ENCODE measurements at regions not wholly inside any gene's neighbourhood (a gene's known extent, or its start where the extent isn't known, plus 50 kb on each side); places are given as distances from the start of the nearest gene placed in this dataset.
A peak's percentile ranks its signal among the peaks of the same experiment; 100 is the strongest.

DNA sequence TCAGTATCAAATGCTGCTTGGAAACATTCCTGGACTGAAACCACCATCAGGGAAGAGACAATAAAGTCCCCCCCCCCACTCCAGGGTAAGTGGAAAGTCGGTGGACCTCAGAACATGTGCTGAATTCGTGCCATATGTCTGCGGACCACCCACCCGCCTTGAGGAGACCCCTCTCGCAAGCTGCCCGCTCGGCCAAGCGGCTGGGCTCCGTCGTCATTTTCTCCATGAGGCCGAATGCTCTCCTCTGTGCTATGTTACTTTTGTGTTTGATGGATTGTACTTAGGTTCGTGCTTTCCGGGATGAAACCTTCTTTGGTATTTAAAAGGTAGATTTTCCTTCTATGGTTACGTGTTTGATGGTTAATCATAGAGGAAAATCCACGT, 136.2 kb upstream of the RTL1 start:
- peaks cover 15% of the 10 kb centered on the region; the same call in 1 of the 2 replicates for H4K20me1 ChIP-seq (ENCODE audit: insufficient read depth, low read length)
- CTCF ChIA-PET = no interaction called here

More for the DNA sequence above, 136.2 kb upstream of the RTL1 start:
- no peak overlapping the region for H3K18ac ChIP-seq (ENCODE audit: low read depth, low read length)
- H3K4me1 ChIP-seq (ENCODE audit: control insufficient read depth, insufficient read depth, low read length) = no peaks in the 10 kb centered on the region
- BruUV-seq (replicated peaks) = no TSS peak
- 80% methylated on average over 3 of the region's 15 CpGs; no CpG with 5 or more reads in 1 of the 2 experiments for WGBS, 2 experiments (ENCODE audit: extremely low coverage in 2 of 2, insufficient read length in 1 of 2)
- no peak overlapping the region for H3K27ac ChIP-seq (ENCODE audit: insufficient read depth, low read length)
- H3K4ac ChIP-seq (ENCODE audit: low read depth, low read length) = no peak overlapping the region
- no peak for ATAC-seq (ENCODE audit: low read depth)
- H2AFZ ChIP-seq (replicated peaks; ENCODE audit: low read length, poor library complexity) = no peak overlapping the region
- H2BK120ac ChIP-seq (ENCODE audit: low read depth, low read length) = no peak overlapping the region
- no peak overlapping the region for H2AK5ac ChIP-seq (ENCODE audit: low read depth, low read length)
- POLR2A ChIA-PET (ENCODE audit: unreplicated experiment) = no interaction called here
- in situ Hi-C loops (cut with MboI; ENCODE audit: low sequenced_read_pairs) (no loop called here), intact Hi-C loops (cut with micrococcal nuclease) (no loop called here), dilution Hi-C loops (cut with HindIII; ENCODE audit: low sequenced_read_pairs, unreplicated experiment) (no loop called here)
- DNase-seq = no peak
- peaks cover 10 to 32% of the 10 kb centered on the region in 2 experiments for H3K79me1 ChIP-seq (ENCODE audit: low read depth in 1 of 2, low read length in 2 of 2)
- H2AK9ac ChIP-seq (replicated peaks; ENCODE audit: low read depth, low read length, poor library complexity) = peak overlapping the region; percentile 5
- H4K8ac ChIP-seq (ENCODE audit: low read depth in 2 of 2, low read length in 2 of 2) = no peak overlapping the region
- no peak overlapping the region for H3K56ac ChIP-seq (ENCODE audit: extremely low read depth, insufficient read depth, low read length)
- no peak overlapping the region for H2BK20ac ChIP-seq (ENCODE audit: low read depth, low read length)
- no peak overlapping the region for H3K4me3 ChIP-seq (ENCODE audit: insufficient read depth, low read depth, low read length)
- H3K36me3 ChIP-seq (ENCODE audit: control insufficient read depth, insufficient read depth, low read length) = peaks cover 76% of the 10 kb centered on the region
- H3K9me3 ChIP-seq (ENCODE audit: control insufficient read depth, insufficient read depth, low read length) = no peaks in the 10 kb centered on the region
- H4K91ac ChIP-seq (ENCODE audit: insufficient read depth, low read depth, low read length) = no peak overlapping the region
- H3K9me1 ChIP-seq (ENCODE audit: insufficient read depth, low read length) = no peaks in the 10 kb centered on the region
- no peak overlapping the region for H3K4me2 ChIP-seq (ENCODE audit: low read depth, low read length)
- no peak overlapping the region for H3K23ac ChIP-seq (ENCODE audit: low read depth, low read length)
- no peak overlapping the region for H3K14ac ChIP-seq (replicated peaks; ENCODE audit: low read depth, low read length)
- no peak overlapping the region for H3K9ac ChIP-seq (ENCODE audit: low read depth, low read length)
- no peak for TF ChIP-seq MAFK (IDR thresholded peaks at IDR 0.05; ENCODE audit: low read depth, low read length)
- TF ChIP-seq POLR2A (IDR thresholded peaks at IDR 0.05; ENCODE audit: low read depth, low read length) = no peak
- no peak for TF ChIP-seq SMC3 (IDR thresholded peaks at IDR 0.05; ENCODE audit: low read depth, low read length)
- H2BK5ac ChIP-seq (ENCODE audit: low read depth, low read length, poor library complexity, severe bottlenecking) = no peak overlapping the region
- H2BK15ac ChIP-seq (ENCODE audit: low read depth, low read length) = no peak overlapping the region
- no peak overlapping the region for H4K5ac ChIP-seq (ENCODE audit: low read depth, low read length)
- H3K27me3 ChIP-seq (ENCODE audit: control insufficient read depth, insufficient read depth, low read length) = no peaks in the 10 kb centered on the region
